Mucosa of descending colon (tissue), 3 donors: ENCODE measurements at regions not wholly inside any gene's neighbourhood (a gene's known extent, or its start where the extent isn't known, plus 50 kb on each side); places are given as distances from the start of the nearest gene placed in this dataset.

Experiments used
- ATAC-seq: fragments of 200-7000 bp; cut with Tn5 transposase; one replicate; pipeline ENCODE4 v1.9.1; 2020; ENCODE audit warnings: mild to moderate bottlenecking, moderate library complexity
- DNase-seq, 3 donors: peaks; one replicate each; pipeline ENCODE4 v3.0.0-alpha.2; 2020
- H3K36me3 ChIP-seq: fragments of 200-600 bp; one replicate; pipeline ENCODE4 v1.8.0; 2021; ENCODE audit warnings: low read depth, mild to moderate bottlenecking
- H3K4me1 ChIP-seq: fragments of 200-600 bp; one replicate; pipeline ENCODE4 v1.8.0; 2021; ENCODE audit warnings: low read depth, mild to moderate bottlenecking
- H3K4me3 ChIP-seq: fragments of 200-600 bp; one replicate; pipeline ENCODE4 v1.8.0; 2021; ENCODE audit warnings: mild to moderate bottlenecking
- H3K9me3 ChIP-seq: fragments of 200-600 bp; one replicate; pipeline ENCODE4 v1.8.0; 2021; ENCODE audit warnings: mild to moderate bottlenecking
- intact Hi-C, 2 donors: fragments of 100-400 bp; cut with DNase I in 1 of 2; cut with micrococcal nuclease in 1 of 2; formaldehyde crosslinking; loops; one replicate each; pipeline versions ENCODE4 v1.11.0 to v1.11.1; 2022; cut with DNase I, micrococcal nuclease
- TF ChIP-seq, protein P1 (sequence below): fragments of 200-600 bp; IDR thresholded peaks from one replicate; pipeline ENCODE4 v1.8.0; 2022; ENCODE audit warnings: antibody characterized with exemption, mild to moderate bottlenecking
- donor health status: DM: no; HTN: no; CAD: no; lungs with moderate emphysema.
- donor health status: DM: no; HTN: no; CAD: no.
- donor health status: DM: no; HTN: yes; CAD: no.

DNA sequence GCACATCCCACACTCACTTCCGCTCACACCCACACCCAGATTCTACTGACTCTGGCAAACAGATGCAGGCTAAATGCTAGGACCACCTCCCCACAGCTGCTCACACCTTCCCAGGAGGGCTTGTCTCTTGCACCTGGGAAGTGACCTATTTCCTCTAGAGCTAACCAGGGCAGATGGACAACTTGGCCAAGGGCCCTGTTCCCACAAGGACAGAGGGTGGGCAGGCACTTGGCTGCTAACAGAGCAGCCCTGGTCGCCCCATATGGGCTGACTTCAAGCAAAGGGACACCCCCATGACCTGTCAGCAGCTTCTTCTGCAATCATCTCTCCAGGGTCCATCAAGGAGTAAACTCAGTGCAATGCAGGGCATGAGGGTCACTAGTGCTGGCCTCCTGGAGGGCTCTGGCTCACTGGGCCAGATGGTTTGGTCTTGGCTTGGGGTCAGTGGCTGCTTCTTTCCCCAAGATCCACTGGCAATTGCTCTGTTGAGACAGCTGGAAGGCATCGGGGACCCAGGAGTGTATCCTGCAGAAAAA is 641.5 kb downstream of the PLPP3 start:
- Histone ChIP-seq H3K9me3 (no peaks in the 10 kb centered on the region), H3K36me3 (no peaks in the 10 kb centered on the region), H3K4me3 (no peak overlapping the region), H3K4me1 (no peaks in the 10 kb centered on the region)
- ATAC-seq (no peak), DNase-seq (no peak)
- TF ChIP-seq, protein P1, sequence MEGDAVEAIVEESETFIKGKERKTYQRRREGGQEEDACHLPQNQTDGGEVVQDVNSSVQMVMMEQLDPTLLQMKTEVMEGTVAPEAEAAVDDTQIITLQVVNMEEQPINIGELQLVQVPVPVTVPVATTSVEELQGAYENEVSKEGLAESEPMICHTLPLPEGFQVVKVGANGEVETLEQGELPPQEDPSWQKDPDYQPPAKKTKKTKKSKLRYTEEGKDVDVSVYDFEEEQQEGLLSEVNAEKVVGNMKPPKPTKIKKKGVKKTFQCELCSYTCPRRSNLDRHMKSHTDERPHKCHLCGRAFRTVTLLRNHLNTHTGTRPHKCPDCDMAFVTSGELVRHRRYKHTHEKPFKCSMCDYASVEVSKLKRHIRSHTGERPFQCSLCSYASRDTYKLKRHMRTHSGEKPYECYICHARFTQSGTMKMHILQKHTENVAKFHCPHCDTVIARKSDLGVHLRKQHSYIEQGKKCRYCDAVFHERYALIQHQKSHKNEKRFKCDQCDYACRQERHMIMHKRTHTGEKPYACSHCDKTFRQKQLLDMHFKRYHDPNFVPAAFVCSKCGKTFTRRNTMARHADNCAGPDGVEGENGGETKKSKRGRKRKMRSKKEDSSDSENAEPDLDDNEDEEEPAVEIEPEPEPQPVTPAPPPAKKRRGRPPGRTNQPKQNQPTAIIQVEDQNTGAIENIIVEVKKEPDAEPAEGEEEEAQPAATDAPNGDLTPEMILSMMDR: no peak
- intact Hi-C loops: no loop called here

- Histone ChIP-seq H3K4me3 (no peak overlapping the region), H3K4me1 (peaks cover 8% of the 10 kb centered on the region), H3K9me3 (no peaks in the 10 kb centered on the region), H3K36me3 (no peaks in the 10 kb centered on the region)
- TF ChIP-seq, protein P1: no peak
- intact Hi-C loops: no loop called here
- ATAC-seq: no peak
- DNase-seq: no peak
Measured at GRCh38 chr1:55935236-55935635, 644.1 kb downstream of the PLPP3 start.

- Histone ChIP-seq H3K4me3 (no peak overlapping the region), H3K36me3 (no peaks in the 10 kb centered on the region), H3K4me1 (peaks cover 8% of the 10 kb centered on the region), H3K9me3 (no peaks in the 10 kb centered on the region)
- DNase-seq (no peak), ATAC-seq (peak; percentile 58)
- intact Hi-C loops: no loop called here
- TF ChIP-seq, protein P1: no peak
Measured at GRCh38 chr1:55932402-55932801, 647.0 kb downstream of the PLPP3 start.

- TF ChIP-seq, protein P1: no peak
- no peaks in the 10 kb centered on the region for H3K9me3 ChIP-seq
- ATAC-seq (no peak), DNase-seq (peak in 1 of 3 donors; percentile 10)
- intact Hi-C loops: no loop called here
- H3K4me1 ChIP-seq: peaks cover 8% of the 10 kb centered on the region
- H3K36me3 ChIP-seq: no peaks in the 10 kb centered on the region
- H3K4me3 ChIP-seq: no peak overlapping the region
Measured at GRCh38 chr1:55931081-55931940, 648.1 kb downstream of the PLPP3 start.

- no peak for ATAC-seq
- TF ChIP-seq, protein P1: no peak
- DNase-seq: no peak
- no peaks in the 10 kb centered on the region for H3K9me3 ChIP-seq
- intact Hi-C loops: no loop called here
- no peaks in the 10 kb centered on the region for H3K36me3 ChIP-seq
- H3K4me1 ChIP-seq: peaks cover 8% of the 10 kb centered on the region
- H3K4me3 ChIP-seq: no peak overlapping the region
Measured at GRCh38 chr1:55929652-55930051, 649.7 kb downstream of the PLPP3 start.
